HEK293 (cell line): ENCODE measurements at regions not wholly inside any gene's neighbourhood (a gene's known extent, or its start where the extent isn't known, plus 50 kb on each side); places are given as distances from the start of the nearest gene placed in this dataset.

Experiments used
- MYNN ChIP-seq: fragments of 450-650 bp; formaldehyde crosslinking; IDR thresholded peaks from 2 replicates; pipeline ENCODE4 v1.5.1; 2016; ENCODE audit warnings: missing biosample characterization, missing genetic modification characterization, borderline replicate concordance
- SP2 ChIP-seq: fragments of 450-650 bp; formaldehyde crosslinking; IDR thresholded peaks from 2 replicates; pipeline ENCODE4 v1.5.1; 2016; ENCODE audit warnings: missing biosample characterization, missing genetic modification characterization
- TRIM28 ChIP-seq: IDR thresholded peaks from 2 replicates; pipeline ENCODE4 v1.6.1; 2011; ENCODE audit warnings: low read length, control low read depth, borderline replicate concordance
- ZBTB17 ChIP-seq: fragments of 450-650 bp; formaldehyde crosslinking; IDR thresholded peaks from 2 replicates; pipeline ENCODE4 v1.5.1; 2016; ENCODE audit warnings: missing biosample characterization, missing genetic modification characterization
- ZNF202 ChIP-seq: fragments of 450-650 bp; formaldehyde crosslinking; IDR thresholded peaks from 2 replicates; pipeline ENCODE4 v1.5.1; 2016; ENCODE audit warnings: missing biosample characterization, missing genetic modification characterization, borderline replicate concordance
- TF ChIP-seq, protein P1 (sequence below): fragments of 450-650 bp; formaldehyde crosslinking; IDR thresholded peaks from 2 replicates; pipeline ENCODE4 v1.5.1; 2016; ENCODE audit warnings: missing biosample characterization, missing genetic modification characterization
- TF ChIP-seq, protein P2 (sequence below): fragments of 450-650 bp; formaldehyde crosslinking; optimal IDR thresholded peaks from 2 replicates; pipeline ENCODE3; 2016; ENCODE audit warnings: missing biosample characterization, mild to moderate bottlenecking, missing genetic modification characterization

DNA sequence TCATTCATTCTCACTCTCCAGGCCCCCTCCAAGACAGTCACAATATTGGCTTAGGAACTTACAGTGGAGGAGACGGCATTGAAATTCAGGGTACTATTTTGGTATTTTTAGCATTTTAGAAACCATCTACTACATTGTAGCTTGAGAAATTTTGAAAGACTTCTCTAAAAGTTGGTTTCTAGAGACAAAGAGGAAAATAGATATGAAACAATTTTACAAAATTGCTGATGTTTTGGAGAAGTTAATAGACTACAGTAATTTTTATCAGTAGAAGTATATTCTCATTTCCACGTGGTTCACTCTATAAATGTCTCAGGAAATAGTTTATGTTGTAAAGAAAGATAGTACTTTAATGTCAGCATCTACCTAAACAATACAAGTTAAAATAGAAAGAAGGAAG, 63.2 kb upstream of the ZSWIM6 start:
- TF ChIP-seq ZNF202: no peak
- TF ChIP-seq, protein P1, sequence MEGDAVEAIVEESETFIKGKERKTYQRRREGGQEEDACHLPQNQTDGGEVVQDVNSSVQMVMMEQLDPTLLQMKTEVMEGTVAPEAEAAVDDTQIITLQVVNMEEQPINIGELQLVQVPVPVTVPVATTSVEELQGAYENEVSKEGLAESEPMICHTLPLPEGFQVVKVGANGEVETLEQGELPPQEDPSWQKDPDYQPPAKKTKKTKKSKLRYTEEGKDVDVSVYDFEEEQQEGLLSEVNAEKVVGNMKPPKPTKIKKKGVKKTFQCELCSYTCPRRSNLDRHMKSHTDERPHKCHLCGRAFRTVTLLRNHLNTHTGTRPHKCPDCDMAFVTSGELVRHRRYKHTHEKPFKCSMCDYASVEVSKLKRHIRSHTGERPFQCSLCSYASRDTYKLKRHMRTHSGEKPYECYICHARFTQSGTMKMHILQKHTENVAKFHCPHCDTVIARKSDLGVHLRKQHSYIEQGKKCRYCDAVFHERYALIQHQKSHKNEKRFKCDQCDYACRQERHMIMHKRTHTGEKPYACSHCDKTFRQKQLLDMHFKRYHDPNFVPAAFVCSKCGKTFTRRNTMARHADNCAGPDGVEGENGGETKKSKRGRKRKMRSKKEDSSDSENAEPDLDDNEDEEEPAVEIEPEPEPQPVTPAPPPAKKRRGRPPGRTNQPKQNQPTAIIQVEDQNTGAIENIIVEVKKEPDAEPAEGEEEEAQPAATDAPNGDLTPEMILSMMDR (tag by site-specific recombination): no peak
- no peak for TF ChIP-seq MYNN (tag by site-specific recombination)
- TF ChIP-seq, protein P2, sequence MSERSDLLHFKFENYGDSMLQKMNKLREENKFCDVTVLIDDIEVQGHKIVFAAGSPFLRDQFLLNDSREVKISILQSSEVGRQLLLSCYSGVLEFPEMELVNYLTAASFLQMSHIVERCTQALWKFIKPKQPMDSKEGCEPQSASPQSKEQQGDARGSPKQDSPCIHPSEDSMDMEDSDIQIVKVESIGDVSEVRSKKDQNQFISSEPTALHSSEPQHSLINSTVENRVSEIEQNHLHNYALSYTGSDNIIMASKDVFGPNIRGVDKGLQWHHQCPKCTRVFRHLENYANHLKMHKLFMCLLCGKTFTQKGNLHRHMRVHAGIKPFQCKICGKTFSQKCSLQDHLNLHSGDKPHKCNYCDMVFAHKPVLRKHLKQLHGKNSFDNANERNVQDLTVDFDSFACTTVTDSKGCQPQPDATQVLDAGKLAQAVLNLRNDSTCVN (tag by site-specific recombination): no peak
- no peak for TF ChIP-seq TRIM28
- no peak for TF ChIP-seq ZBTB17 (tag by site-specific recombination)
- TF ChIP-seq SP2: no peak
